Left lung (tissue), 4 donors: ENCODE measurements at regions not wholly inside any gene's neighbourhood (a gene's known extent, or its start where the extent isn't known, plus 50 kb on each side); places are given as distances from the start of the nearest gene placed in this dataset.

Experiments
- ATAC-seq: fragments of 200-7000 bp; cut with Tn5 transposase; one replicate; pipeline ENCODE4 v1.9.1; 2020; ENCODE audit warnings: moderate library complexity
- DNase-seq, 4 donors: peaks; one replicate each; pipeline ENCODE4 v3.0.0-alpha.2; 2013 to 2020
- H3K27ac ChIP-seq, 2 donors: fragments of 200-600 bp; sonication (generic) in 1 of 2; one replicate each; pipeline versions ENCODE4 v1.5.0 to v1.8.0; 2020 to 2021
- H3K27me3 ChIP-seq, 2 donors: fragments of 200-600 bp; sonication (generic) in 1 of 2; one replicate each; pipeline versions ENCODE4 v1.5.0 to v1.8.0; 2020 to 2021
- H3K36me3 ChIP-seq, 2 donors: fragments of 200-600 bp; sonication (generic) in 1 of 2; one replicate each; pipeline versions ENCODE4 v1.5.0 to v1.8.0; 2020 to 2021
- H3K4me1 ChIP-seq, 2 donors: fragments of 200-600 bp; one replicate each; pipeline ENCODE4 v1.8.0; 2021
- H3K4me3 ChIP-seq, 2 donors: fragments of 200-600 bp; sonication (generic) in 1 of 2; one replicate each; pipeline versions ENCODE4 v1.5.0 to v1.8.0; 2020 to 2021; ENCODE audit warnings: mild to moderate bottlenecking in 1 of 2
- H3K9me3 ChIP-seq, 2 donors: fragments of 200-600 bp; sonication (generic) in 1 of 2; one replicate each; pipeline versions ENCODE4 v1.5.0 to v1.8.0; 2020 to 2021
- intact Hi-C, 2 donors: fragments of 100-400 bp; cut with DNase I; formaldehyde crosslinking; loops; one replicate each; pipeline versions ENCODE4 v1.11.2 to v1.14.2; 2022
- TF ChIP-seq, protein P1 (sequence below), 2 donors: fragments of 200-600 bp; sonication (generic) in 1 of 2; IDR thresholded peaks; one replicate each; pipeline versions ENCODE4 v1.5.0 to v1.8.0; 2021; ENCODE audit warnings: antibody characterized with exemption in 2 of 2
- donor health status: DM: no; HTN: yes; CAD: no.
- donor health status: DM: no; HTN: no; CAD: no.

DNA sequence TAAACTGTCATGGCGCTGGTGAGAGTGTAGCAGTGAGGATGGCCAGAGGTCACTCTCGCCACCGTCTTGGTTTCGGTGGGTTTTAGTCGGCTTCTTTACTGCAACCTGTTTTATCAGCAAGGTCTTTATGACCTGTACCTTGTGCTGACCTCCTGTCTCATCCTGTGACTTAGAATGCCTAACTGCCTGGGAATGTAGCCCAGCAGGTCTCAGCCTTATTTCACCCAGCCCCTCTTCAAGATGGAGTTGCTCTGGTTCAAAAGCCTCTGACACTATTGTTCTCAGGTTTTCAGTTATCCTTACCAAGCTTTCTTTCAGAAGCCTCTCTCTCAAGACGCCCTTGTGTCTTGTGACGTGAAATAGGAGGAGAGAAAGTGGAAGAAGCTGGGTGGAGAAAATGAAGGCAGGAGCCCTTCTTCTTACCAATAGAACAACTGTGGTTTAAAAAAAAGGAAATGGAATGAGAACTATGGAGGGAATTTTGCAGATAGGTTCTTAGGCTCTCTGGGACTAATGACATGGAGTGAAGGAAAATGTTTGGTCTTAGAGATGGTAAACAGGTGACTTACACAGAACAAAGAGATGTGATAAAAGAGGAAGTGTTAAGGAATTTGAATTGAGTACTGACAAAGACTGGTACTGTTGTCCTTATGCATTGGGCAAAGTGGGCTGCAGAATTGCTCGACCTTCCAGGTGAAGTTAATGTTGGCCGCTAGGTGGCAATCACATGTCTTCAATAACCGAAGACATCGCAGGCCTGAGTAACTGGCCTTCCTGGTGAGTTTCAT lies 133.3 kb upstream of the RAI14 start:
- H3K4me3 ChIP-seq, result no peak overlapping the region
- TF ChIP-seq, protein P1, sequence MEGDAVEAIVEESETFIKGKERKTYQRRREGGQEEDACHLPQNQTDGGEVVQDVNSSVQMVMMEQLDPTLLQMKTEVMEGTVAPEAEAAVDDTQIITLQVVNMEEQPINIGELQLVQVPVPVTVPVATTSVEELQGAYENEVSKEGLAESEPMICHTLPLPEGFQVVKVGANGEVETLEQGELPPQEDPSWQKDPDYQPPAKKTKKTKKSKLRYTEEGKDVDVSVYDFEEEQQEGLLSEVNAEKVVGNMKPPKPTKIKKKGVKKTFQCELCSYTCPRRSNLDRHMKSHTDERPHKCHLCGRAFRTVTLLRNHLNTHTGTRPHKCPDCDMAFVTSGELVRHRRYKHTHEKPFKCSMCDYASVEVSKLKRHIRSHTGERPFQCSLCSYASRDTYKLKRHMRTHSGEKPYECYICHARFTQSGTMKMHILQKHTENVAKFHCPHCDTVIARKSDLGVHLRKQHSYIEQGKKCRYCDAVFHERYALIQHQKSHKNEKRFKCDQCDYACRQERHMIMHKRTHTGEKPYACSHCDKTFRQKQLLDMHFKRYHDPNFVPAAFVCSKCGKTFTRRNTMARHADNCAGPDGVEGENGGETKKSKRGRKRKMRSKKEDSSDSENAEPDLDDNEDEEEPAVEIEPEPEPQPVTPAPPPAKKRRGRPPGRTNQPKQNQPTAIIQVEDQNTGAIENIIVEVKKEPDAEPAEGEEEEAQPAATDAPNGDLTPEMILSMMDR (IDR thresholded peaks at IDR 0.05), result peak; percentile 74 to 75
- H3K27me3 ChIP-seq, result no peaks in the 10 kb centered on the region
- H3K9me3 ChIP-seq, result no peaks in the 10 kb centered on the region
- intact Hi-C loops, result loop anchor here in 1 of 2 donors (10.0 kb wide), 1 partner anchor 372 kb away; no protein-coding TSS in a partner anchor
- no peaks in the 10 kb centered on the region for H3K36me3 ChIP-seq
- DNase-seq (peak in 3 of 4 donors; percentile 65 to 82 (median 68)), ATAC-seq (peak; percentile 92)
- peaks cover 0 to 21% of the 10 kb centered on the region in 2 donors for H3K4me1 ChIP-seq
- peak overlapping the region in 1 of 2 donors; percentile 29 for H3K27ac ChIP-seq

DNA sequence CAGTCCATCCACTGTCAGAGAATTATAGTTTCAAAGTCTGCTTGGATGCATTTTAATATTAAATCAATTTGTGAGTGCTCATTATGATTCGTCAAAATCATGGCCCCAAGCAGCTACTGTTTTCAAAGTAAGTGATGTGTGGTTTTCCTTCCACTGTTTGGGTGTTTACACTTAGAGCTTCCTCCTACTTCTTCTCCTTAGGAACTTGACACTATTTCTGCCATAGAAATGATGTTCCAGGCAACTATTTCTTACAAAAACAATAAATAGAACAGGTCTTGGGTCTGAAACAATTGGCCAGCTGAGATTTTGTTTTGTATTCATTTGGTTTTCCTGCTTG lies 132.8 kb upstream of the RAI14 start:
- Histone ChIP-seq H3K9me3 (no peaks in the 10 kb centered on the region), H3K36me3 (no peaks in the 10 kb centered on the region), H3K4me3 (no peak overlapping the region), H3K4me1 (peaks cover 0 to 21% of the 10 kb centered on the region in 2 donors), H3K27me3 (no peaks in the 10 kb centered on the region), H3K27ac (peak overlapping the region in 1 of 2 donors; percentile 29)
- DNase-seq, result no peak
- TF ChIP-seq, protein P1 (IDR thresholded peaks at IDR 0.05), result no peak
- intact Hi-C loops, result loop anchor here in 1 of 2 donors (10.0 kb wide), 1 partner anchor 371 kb away; no protein-coding TSS in a partner anchor
- ATAC-seq, result no peak

DNA sequence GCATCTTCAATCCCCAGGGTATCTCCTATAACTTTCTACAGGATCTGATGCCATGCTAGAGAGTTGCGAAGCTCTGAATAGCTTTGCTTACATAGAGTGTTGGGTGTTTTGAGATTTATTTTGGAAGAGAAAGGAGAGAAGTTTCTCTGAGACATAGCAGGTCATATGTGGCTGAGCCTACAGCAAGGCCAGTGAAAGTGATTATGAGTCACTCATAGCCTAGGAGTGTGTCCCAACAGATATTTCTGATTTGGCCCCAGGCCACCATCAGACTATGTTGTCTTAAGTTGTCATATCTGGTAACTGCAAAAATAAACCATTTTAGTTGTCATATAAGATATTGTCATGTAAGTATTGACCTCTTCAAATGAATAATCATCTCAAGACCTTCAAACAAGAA lies 132.0 kb upstream of the RAI14 start:
- TF ChIP-seq, protein P1 (IDR thresholded peaks at IDR 0.05), result no peak
- no peak for DNase-seq
- Histone ChIP-seq H3K27me3 (no peaks in the 10 kb centered on the region), H3K36me3 (no peaks in the 10 kb centered on the region), H3K27ac (no peak overlapping the region), H3K9me3 (no peaks in the 10 kb centered on the region), H3K4me1 (peaks cover 0 to 21% of the 10 kb centered on the region in 2 donors), H3K4me3 (no peak overlapping the region)
- intact Hi-C loops, result loop anchor here in 1 of 2 donors (10.0 kb wide), 1 partner anchor 371 kb away; no protein-coding TSS in a partner anchor
- peak; percentile 57 for ATAC-seq

DNA sequence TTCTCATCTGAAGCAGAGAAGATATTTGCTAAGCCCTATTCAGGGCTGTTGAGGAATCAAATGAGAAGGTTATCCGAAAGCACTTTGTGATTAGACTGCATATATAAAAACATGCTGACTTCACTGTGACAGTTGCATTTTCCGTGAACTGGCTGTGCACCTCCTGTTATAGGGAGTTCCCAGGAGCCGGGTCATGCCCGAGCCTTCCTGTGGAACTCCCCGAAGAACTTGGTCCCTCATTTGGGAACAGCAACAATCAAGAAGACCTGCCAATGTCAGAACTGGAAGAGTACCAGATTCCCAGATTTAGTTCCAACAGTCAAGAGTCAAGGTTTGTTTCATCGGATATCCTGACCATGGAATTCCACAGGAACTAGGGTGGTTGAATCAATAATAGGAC lies 130.4 kb upstream of the RAI14 start:
- intact Hi-C loops, result loop anchor here in 1 of 2 donors (10.0 kb wide), 1 partner anchor 369 kb away; no protein-coding TSS in a partner anchor

More for the DNA sequence above, 130.4 kb upstream of the RAI14 start:
- no peaks in the 10 kb centered on the region for H3K36me3 ChIP-seq
- no peaks in the 10 kb centered on the region for H3K27me3 ChIP-seq
- ATAC-seq (no peak), DNase-seq (no peak)
- TF ChIP-seq, protein P1 (IDR thresholded peaks at IDR 0.05), result no peak
- no peak overlapping the region for H3K4me3 ChIP-seq
- no peaks in the 10 kb centered on the region for H3K9me3 ChIP-seq
- peaks cover 5 to 21% of the 10 kb centered on the region in 2 donors for H3K4me1 ChIP-seq
- no peak overlapping the region for H3K27ac ChIP-seq
